GM12873 (cell line): ENCODE measurements at regions not wholly inside any gene's neighbourhood (a gene's known extent, or its start where the extent isn't known, plus 50 kb on each side); places are given as distances from the start of the nearest gene placed in this dataset.

Source experiments
- CTCF ChIP-seq: IDR thresholded peaks from 2 replicates; pipeline ENCODE4 v1.5.1; 2012; ENCODE audit warnings: low read depth, mild to moderate bottlenecking, moderate library complexity, low read length, control low read depth; ENCODE audit not compliant: insufficient read depth; ENCODE audit errors: missing control alignments

DNA sequence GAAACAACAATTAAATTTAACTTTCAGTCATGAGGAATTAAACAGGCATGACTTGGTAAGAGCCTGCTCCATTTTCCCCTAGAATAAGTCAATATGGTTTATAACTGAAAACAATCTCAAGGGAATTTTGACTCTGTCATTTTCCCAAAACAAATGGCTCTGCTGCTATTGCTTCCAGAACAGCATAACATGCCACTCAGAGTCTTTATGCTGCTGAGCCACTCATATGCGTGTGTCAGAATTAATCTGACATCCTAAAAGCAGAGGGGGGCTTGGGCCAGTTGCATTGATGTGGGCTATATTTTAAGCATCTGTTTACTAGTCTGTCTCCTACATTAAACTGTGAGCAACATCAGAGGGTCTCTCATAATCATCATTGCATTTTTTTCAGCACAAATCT is 111.1 kb upstream of the ABI3BP start:
- TF ChIP-seq CTCF, result no peak

DNA sequence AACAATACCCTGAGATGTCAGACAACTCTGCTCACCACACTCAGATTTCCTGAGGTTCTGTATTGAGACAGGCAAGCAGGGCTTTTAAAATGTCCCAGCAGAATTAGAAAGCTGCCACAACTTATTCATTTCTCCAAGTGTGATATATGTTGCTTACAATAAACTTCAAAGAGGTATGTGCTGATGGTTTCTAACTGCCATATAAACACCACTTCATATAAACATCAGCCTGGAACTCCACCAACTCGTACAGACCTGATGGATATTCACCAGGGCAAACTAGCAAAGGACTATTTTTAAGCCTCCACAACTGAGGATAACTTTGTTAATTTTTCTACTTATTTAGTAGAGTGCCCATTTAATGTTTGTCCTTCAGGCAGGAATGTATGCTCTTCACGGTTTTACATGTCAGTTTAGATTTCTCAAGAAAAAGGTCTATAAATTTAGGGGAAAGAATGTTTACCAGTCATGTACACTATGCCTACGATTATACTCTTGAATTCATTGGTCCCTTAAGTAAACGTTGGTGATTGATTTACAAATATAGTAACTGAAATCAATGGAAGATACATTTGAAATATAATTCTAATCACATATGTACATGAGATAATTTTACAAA is 109.6 kb upstream of the ABI3BP start:
- no peak for TF ChIP-seq CTCF

DNA sequence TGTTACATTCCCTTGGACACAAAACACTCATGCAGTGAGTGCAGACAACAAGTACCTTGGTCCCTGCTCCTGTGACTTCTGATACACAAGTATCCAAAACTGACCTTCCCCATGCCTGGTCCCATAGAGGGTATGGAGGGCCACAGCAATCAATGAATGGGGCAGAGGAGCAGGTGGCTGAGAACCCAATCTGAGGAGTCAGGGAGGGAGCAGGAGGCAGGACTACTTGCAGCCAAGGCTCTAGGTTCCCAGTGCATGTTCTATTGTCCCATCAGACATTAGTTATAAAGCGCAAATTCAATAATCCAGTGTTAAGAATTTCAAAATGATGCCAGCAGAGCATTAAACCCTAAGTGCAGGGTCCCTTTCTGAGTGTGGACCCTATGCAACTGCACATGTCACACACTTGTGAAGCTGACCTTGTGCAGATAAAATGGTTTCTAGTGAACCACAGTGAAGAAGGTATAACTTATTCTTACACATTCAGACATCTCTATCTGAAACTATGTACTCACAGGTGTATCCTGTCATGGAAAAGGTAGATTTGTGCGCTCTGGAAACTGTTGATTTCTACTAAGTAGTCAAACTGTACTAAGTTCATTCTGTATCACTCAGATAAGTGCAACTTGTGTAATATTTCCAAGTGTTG is 107.3 kb upstream of the ABI3BP start:
- TF ChIP-seq CTCF, result no peak

DNA sequence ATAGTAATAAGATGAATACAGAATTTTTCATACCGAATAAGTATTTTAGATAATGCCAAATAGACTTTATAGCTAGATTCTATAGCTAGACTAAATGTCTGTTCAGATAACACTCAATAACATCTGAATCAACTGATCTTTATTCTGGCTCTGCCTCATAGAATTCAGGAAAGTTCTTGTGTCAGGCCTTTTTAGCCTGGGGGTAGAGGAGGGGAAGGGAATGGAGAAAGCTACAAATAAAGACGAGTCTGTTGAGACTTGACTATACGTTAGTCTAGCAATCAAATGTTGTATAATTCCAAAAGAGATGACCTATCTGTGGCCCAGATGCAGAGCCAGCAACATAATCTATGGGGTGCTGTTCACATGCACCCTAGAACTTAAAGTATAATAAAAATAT is 106.6 kb upstream of the ABI3BP start:
- no peak for TF ChIP-seq CTCF

DNA sequence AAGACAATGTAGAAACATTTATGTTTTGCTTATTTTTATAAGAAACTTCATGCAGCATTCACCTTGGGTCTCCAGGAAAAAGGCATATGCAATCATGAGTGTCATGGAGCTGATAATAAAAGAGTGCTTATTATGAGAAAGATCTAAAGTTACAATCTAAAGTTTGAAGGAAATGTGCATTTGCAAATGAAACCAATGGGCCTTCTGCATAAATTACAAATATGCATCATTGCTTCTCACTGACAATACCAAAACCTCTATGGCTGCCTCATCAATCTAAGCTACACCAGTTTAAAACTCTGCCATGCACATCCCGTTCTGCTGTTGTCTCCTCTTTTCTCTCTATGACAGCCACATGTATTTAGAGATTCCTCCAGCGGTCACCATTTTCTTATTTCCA is 103.2 kb upstream of the ABI3BP start:
- no peak for TF ChIP-seq CTCF

DNA sequence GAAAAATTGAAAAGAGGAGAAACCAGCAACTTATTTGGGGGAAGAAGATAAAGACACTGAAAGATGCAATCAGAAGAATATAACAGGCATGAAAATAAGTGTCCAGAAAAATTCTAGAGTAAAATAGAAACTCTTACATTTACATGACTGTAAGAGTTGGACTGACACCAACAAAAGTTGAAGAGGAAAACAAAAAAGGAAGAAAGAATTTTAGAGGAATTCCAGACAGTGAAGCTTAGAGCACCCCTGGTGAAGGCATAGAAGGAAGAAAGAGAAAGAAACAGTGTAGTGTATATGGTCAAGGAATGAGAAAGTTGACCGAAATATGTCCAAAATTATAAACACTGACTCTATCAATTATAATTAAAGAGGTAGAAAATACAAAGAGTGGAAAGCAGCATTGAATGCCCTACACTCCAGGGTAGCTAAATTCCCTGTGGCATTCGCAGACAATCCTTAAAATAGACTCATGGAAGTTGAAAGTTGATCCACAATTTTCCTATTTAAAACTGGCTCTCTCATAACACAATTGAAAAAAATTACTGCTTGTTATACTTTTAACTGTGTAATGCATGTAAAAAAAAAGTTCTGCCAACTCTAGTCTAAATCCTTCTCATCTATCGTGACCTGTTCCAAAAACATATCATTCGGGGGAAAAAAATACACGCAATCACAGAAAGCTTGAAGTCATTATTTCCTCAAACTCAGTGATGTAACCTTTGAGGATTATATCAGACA is 102.6 kb upstream of the ABI3BP start:
- TF ChIP-seq CTCF, result no peak

DNA sequence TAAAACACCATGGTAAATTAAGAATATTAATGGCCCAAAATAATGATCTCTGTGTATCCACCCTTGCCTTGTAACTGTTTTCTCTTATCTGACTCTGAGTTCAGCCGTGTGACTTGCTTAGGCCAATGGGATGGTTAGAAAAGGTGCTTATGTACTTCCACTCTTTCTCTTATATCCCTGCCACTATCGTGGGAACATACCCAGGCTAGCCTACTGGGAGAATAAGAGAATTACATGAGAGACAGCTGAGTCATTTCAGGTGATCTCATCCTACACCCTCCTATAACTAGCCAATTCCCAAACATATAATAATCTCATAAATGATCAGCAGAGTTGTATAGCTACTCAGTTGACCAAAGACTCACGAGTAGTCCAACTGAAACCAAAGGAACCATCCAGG is 98.3 kb upstream of the ABI3BP start:
- TF ChIP-seq CTCF, result no peak
